Smooth muscle cell (in vitro differentiated cells): ENCODE measurements at regions not wholly inside any gene's neighbourhood (a gene's known extent, or its start where the extent isn't known, plus 50 kb on each side); places are given as distances from the start of the nearest gene placed in this dataset.
A peak's percentile ranks its signal among the peaks of the same experiment; 100 is the strongest.

Experiments
- DNase-seq: peaks from one replicate; lab custom pipeline; 2025; ENCODE audit not compliant: unreplicated experiment; lab: John Stamatoyannopoulos, UW
- H2AFZ ChIP-seq: fragments of 200-600 bp; sonication (generic); 2 replicates; pipeline ENCODE4 v1.6.0; 2016; ENCODE audit warnings: antibody characterized with exemption, low read depth, mild to moderate bottlenecking
- H3F3A ChIP-seq: fragments of 200-600 bp; sonication (generic); 2 replicates; pipeline ENCODE4 v1.6.0; 2017; ENCODE audit warnings: antibody characterized with exemption, low read depth
- H3K27ac ChIP-seq: fragments of 200-600 bp; sonication (generic); 2 replicates; pipeline ENCODE4 v1.5.1; 2016; ENCODE audit warnings: low read depth, mild to moderate bottlenecking
- H3K27me3 ChIP-seq: fragments of 200-600 bp; sonication (generic); 2 replicates; pipeline ENCODE4 v1.6.1; 2016; ENCODE audit warnings: low read depth, mild to moderate bottlenecking
- H3K36me3 ChIP-seq: fragments of 200-600 bp; sonication (generic); 2 replicates; pipeline ENCODE4 v1.5.1; 2016; ENCODE audit warnings: low read depth
- H3K4me1 ChIP-seq: fragments of 200-600 bp; sonication (generic); 2 replicates; pipeline ENCODE4 v1.5.1; 2016; ENCODE audit warnings: low read depth
- H3K4me2 ChIP-seq: fragments of 200-600 bp; sonication (generic); 2 replicates; pipeline ENCODE4 v1.6.0; 2016; ENCODE audit warnings: mild to moderate bottlenecking
- H3K4me3 ChIP-seq: fragments of 200-600 bp; sonication (generic); 2 replicates; pipeline ENCODE4 v1.5.1; 2016; ENCODE audit warnings: mild to moderate bottlenecking
- H3K79me2 ChIP-seq: fragments of 200-600 bp; sonication (generic); 2 replicates; pipeline ENCODE4 v1.6.0; 2016; ENCODE audit warnings: low read depth, mild to moderate bottlenecking
- H3K9ac ChIP-seq: fragments of 200-600 bp; sonication (generic); 2 replicates; pipeline ENCODE4 v1.6.0; 2016; ENCODE audit warnings: low read depth
- H3K9me3 ChIP-seq: fragments of 200-600 bp; sonication (generic); replicated peaks from 2 replicates; pipeline ENCODE4 v1.5.1; 2016; ENCODE audit warnings: low read depth
- H4K20me1 ChIP-seq: fragments of 200-600 bp; sonication (generic); 2 replicates; pipeline ENCODE4 v1.6.0; 2016; ENCODE audit warnings: low read depth
- WGBS: methylation state at CpG from one replicate; pipeline ENCODE4 v1.1.7; 2016; ENCODE audit warnings: low lambda C conversion rate; 5-methylcytosine and 5-hydroxymethylcytosine counted together
- TF ChIP-seq, protein P1 (sequence below): fragments of 200-600 bp; sonication (generic); IDR thresholded peaks from 2 replicates; pipeline ENCODE4 v1.5.1; 2017; ENCODE audit warnings: borderline replicate concordance, mild to moderate bottlenecking, antibody characterized with exemption; ENCODE audit not compliant: insufficient read depth, poor library complexity, severe bottlenecking

- Histone ChIP-seq H3K9me3 (no peaks in the 10 kb centered on the region), H3K27ac (no peak overlapping the region), H3K4me2 (peak overlapping the region; percentile 27), H3K4me1 (peaks cover 16% of the 10 kb centered on the region), H2AFZ (peak overlapping the region; percentile 54), H3K4me3 (no peak overlapping the region), H3K9ac (no peak overlapping the region), H3K27me3 (no peaks in the 10 kb centered on the region), H3K79me2 (no peaks in the 10 kb centered on the region), H4K20me1 (no peaks in the 10 kb centered on the region), H3F3A (no peaks in the 10 kb centered on the region), H3K36me3 (no peaks in the 10 kb centered on the region)
- WGBS = 62% methylated on average over 15 of the region's 15 CpGs
- DNase-seq = no peak
- TF ChIP-seq, protein P1, sequence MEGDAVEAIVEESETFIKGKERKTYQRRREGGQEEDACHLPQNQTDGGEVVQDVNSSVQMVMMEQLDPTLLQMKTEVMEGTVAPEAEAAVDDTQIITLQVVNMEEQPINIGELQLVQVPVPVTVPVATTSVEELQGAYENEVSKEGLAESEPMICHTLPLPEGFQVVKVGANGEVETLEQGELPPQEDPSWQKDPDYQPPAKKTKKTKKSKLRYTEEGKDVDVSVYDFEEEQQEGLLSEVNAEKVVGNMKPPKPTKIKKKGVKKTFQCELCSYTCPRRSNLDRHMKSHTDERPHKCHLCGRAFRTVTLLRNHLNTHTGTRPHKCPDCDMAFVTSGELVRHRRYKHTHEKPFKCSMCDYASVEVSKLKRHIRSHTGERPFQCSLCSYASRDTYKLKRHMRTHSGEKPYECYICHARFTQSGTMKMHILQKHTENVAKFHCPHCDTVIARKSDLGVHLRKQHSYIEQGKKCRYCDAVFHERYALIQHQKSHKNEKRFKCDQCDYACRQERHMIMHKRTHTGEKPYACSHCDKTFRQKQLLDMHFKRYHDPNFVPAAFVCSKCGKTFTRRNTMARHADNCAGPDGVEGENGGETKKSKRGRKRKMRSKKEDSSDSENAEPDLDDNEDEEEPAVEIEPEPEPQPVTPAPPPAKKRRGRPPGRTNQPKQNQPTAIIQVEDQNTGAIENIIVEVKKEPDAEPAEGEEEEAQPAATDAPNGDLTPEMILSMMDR = peak; percentile 31
Observed at GRCh38 chr2:122531290-122532071, 776.0 kb downstream of the TSN start.

DNA sequence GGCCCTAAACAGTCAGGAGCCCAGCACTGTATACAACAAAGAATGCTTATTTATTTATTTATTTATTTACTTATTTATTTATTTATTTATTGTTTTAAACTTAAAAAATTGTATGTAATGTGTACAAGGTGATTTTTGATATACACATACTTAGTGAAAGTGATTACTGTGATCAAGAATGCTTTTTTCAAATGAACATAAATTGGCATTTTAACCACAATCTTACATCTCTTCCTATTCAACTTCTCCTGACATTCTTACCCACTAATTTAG is 776.6 kb downstream of the TSN start:
- TF ChIP-seq, protein P1 = no peak
- H3K4me3 ChIP-seq = no peak overlapping the region
- peaks cover 16% of the 10 kb centered on the region for H3K4me1 ChIP-seq
- no peaks in the 10 kb centered on the region for H3F3A ChIP-seq
- H3K27ac ChIP-seq = no peak overlapping the region
- H3K36me3 ChIP-seq = no peaks in the 10 kb centered on the region
- H3K9me3 ChIP-seq = no peaks in the 10 kb centered on the region
- H3K27me3 ChIP-seq = no peaks in the 10 kb centered on the region
- DNase-seq = no peak
- no peak overlapping the region for H3K9ac ChIP-seq
- no peaks in the 10 kb centered on the region for H4K20me1 ChIP-seq
- H2AFZ ChIP-seq = no peak overlapping the region
- no peaks in the 10 kb centered on the region for H3K79me2 ChIP-seq
- H3K4me2 ChIP-seq = no peak overlapping the region

DNA sequence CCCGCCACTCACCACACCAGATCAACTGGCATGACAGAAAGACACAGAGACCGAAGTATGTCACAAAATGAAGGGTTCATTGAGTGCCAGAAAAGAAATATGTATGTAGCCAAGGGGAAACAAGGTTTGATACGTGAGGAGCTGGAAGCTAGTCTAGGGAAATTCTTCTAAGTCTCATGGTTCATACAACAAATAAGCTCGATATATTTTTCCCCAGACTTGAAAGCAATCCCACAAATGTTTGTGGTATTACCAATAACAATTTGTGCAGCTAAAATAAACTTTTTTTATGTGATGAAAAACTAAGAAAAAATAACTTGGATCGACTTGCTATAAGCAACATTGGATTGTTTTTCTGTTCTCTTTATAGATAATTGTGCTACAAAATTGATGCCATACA is 777.0 kb downstream of the TSN start:
- H4K20me1 ChIP-seq = no peaks in the 10 kb centered on the region
- no peaks in the 10 kb centered on the region for H3K79me2 ChIP-seq
- no peaks in the 10 kb centered on the region for H3K36me3 ChIP-seq
- H2AFZ ChIP-seq = no peak overlapping the region
- no peaks in the 10 kb centered on the region for H3F3A ChIP-seq
- no peaks in the 10 kb centered on the region for H3K9me3 ChIP-seq
- H3K4me3 ChIP-seq = no peak overlapping the region
- DNase-seq = no peak
- TF ChIP-seq, protein P1 = no peak
- peaks cover 16% of the 10 kb centered on the region for H3K4me1 ChIP-seq
- H3K27ac ChIP-seq = no peak overlapping the region
- H3K4me2 ChIP-seq = no peak overlapping the region
- no peaks in the 10 kb centered on the region for H3K27me3 ChIP-seq
- H3K9ac ChIP-seq = no peak overlapping the region
- 89% methylated on average over 5 of the region's 5 CpGs for WGBS

DNA sequence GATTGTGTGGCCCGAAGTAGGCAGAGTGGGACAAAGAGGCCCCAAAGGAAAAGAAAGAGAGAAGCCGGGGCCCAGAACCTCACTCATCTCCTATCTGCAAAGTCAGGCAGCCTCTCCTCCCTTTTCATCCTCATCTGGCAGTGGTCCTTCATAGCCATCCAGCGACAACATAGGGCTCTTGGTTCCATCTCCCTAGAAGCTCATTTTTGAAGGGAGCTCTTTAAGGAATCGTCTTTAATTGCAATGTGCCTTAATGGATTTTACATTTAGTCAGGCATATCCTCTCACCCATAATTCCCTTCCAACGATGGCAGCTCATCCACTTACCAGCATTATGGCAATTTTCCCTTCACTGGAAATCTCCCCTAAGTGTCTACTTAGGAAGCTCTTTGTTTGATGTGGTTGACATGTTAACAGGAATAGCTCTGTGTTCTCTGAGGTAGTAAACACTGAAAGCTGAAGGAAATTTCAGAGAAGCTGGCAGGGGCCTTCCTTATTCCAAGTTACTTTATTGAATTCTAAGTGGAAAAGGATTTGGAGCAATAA is 780.6 kb downstream of the TSN start:
- WGBS = 67% methylated on average over 5 of the region's 5 CpGs

More for the DNA sequence above, 780.6 kb downstream of the TSN start:
- Histone ChIP-seq H3F3A (no peaks in the 10 kb centered on the region), H3K4me1 (peaks cover 8% of the 10 kb centered on the region), H3K79me2 (no peaks in the 10 kb centered on the region), H3K4me2 (no peak overlapping the region), H3K9ac (no peak overlapping the region), H3K4me3 (no peak overlapping the region), H2AFZ (no peak overlapping the region), H3K36me3 (no peaks in the 10 kb centered on the region), H3K9me3 (no peaks in the 10 kb centered on the region), H3K27me3 (no peaks in the 10 kb centered on the region), H3K27ac (no peak overlapping the region), H4K20me1 (no peaks in the 10 kb centered on the region)
- no peak for DNase-seq
- TF ChIP-seq, protein P1 = no peak
